Ectodermal cell (in vitro differentiated cells): ENCODE measurements at regions not wholly inside any gene's neighbourhood (a gene's known extent, or its start where the extent isn't known, plus 50 kb on each side); places are given as distances from the start of the nearest gene placed in this dataset.

Source experiments
- H3K27ac ChIP-seq: 2 replicates; pipeline ENCODE4 v1.7.0; 2013; ENCODE audit warnings: mild to moderate bottlenecking, low read depth, low read length; ENCODE audit not compliant: insufficient read depth, poor library complexity, severe bottlenecking
- H3K27me3 ChIP-seq: 2 replicates; pipeline ENCODE4 v1.7.0; 2013; ENCODE audit warnings: mild to moderate bottlenecking, low read length; ENCODE audit not compliant: insufficient read depth, control insufficient read depth, poor library complexity, severe bottlenecking
- H3K36me3 ChIP-seq: one replicate; pipeline ENCODE4 v1.7.0; 2013; ENCODE audit warnings: low read length; ENCODE audit not compliant: control insufficient read depth, insufficient read depth
- H3K4me1 ChIP-seq: one replicate; pipeline ENCODE4 v1.7.0; 2013; ENCODE audit warnings: low read length; ENCODE audit not compliant: control insufficient read depth, insufficient read depth
- H3K4me3 ChIP-seq: 2 replicates; pipeline ENCODE4 v1.7.0; 2013; ENCODE audit warnings: low read depth, low read length, control low read depth; ENCODE audit not compliant: insufficient read depth
- H3K9me3 ChIP-seq: 2 replicates; pipeline ENCODE4 v1.7.0; 2013; ENCODE audit warnings: mild to moderate bottlenecking, low read length, moderate library complexity; ENCODE audit not compliant: control insufficient read depth
- WGBS, 2 experiments: methylation state at CpG; one replicate each; pipeline ENCODE4 v1.1.7; 2013; ENCODE audit warnings: missing lambda C conversion rate in 2 of 2; 5-methylcytosine and 5-hydroxymethylcytosine counted together

DNA sequence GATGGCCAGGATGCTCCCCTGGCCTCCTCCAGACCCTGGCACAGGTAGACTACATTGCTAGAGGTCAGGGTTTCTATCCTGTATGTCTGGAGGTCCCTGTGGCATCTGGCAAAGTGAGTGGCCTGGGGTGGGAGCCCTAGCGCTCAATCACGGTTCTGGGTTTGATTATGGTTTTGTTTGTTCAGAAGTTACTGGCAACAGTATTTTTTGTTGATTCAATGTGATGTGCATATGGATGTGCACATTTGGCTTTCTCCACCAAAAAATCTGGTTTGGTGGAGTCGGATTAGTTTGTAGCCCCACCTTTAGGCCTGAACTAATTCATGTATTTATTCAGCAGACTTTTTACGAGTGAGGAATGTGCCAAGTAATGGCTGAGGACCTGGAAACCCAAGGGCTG, 109.7 kb downstream of the VEGFA start:
- 95 to 96% methylated on average over 4 of the region's 4 CpGs for WGBS, 2 experiments
- Histone ChIP-seq H3K4me1 (peaks cover 13% of the 10 kb centered on the region), H3K27me3 (no peaks in the 10 kb centered on the region), H3K9me3 (no peaks in the 10 kb centered on the region), H3K4me3 (no peak overlapping the region), H3K27ac (no peak overlapping the region), H3K36me3 (no peaks in the 10 kb centered on the region)

- Histone ChIP-seq H3K27ac (peak overlapping the region; percentile 19), H3K4me3 (no peak overlapping the region), H3K9me3 (no peaks in the 10 kb centered on the region), H3K27me3 (no peaks in the 10 kb centered on the region), H3K36me3 (no peaks in the 10 kb centered on the region), H3K4me1 (peaks cover 21% of the 10 kb centered on the region)
- 54 to 58% methylated on average over 11 of the region's 11 CpGs for WGBS, 2 experiments
Measured at GRCh38 chr6:43878823-43879495, 108.9 kb downstream of the VEGFA start.

DNA sequence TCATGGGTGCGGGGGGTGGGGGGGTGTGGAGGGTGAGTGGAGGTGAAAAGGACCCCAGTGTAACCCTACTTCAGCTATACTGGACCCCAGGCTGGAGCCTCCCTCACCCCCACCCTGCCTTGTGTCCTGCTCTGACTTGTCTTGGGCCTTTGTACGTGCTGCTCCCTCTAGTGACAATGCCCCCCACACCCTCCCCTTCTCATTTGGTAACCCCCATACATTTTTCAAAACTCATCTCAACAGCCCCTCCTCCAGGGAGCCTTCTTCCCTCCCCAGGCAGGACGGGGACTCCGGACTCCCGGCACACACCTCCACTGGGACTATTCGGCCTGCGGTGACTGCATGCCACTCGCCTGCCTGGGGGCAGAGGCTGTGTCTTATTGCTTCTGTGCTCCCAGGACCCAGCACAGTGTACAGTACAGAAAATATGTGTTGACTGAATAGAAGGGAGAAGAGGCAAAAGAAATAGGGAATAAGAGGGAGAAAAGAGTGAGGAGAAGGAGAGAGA, 108.2 kb downstream of the VEGFA start:
- peaks cover 21% of the 10 kb centered on the region for H3K4me1 ChIP-seq
- H3K27ac ChIP-seq = no peak overlapping the region
- H3K36me3 ChIP-seq = no peaks in the 10 kb centered on the region
- WGBS, 2 experiments = 86 to 91% methylated on average over 8 of the region's 8 CpGs
- H3K4me3 ChIP-seq = no peak overlapping the region
- no peaks in the 10 kb centered on the region for H3K27me3 ChIP-seq
- H3K9me3 ChIP-seq = no peaks in the 10 kb centered on the region

GRCh38 chr6:43877463-43878126, 107.6 kb downstream of the VEGFA start:
- H3K9me3 ChIP-seq = no peaks in the 10 kb centered on the region
- no peak overlapping the region for H3K4me3 ChIP-seq
- no peak overlapping the region for H3K27ac ChIP-seq
- WGBS, 2 experiments = 75 to 76% methylated on average over 10 of the region's 10 CpGs
- no peaks in the 10 kb centered on the region for H3K27me3 ChIP-seq
- peaks cover 21% of the 10 kb centered on the region for H3K4me1 ChIP-seq
- no peaks in the 10 kb centered on the region for H3K36me3 ChIP-seq

DNA sequence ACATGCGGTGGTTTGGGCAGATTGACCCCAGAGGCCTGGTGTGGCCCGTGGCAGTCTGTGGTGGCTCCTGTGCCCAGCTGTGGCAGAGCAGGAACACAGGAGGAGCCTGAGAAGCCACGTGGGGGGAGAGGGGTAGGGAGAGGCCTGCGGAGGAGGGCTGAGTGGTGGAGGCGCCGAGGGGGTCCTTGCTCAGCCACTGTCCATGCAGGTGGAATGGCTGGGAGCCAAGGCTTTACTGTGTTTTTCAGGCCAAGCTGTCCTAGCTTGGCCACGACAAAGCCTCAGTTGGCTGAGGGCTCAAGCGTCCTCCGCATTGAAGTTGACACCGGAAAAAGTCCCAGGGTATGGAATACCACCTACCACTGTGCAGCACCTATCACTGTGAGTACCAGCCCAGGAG, 107.0 kb downstream of the VEGFA start:
- no peak overlapping the region for H3K27ac ChIP-seq
- WGBS, 2 experiments = 89 to 92% methylated on average over 10 of the region's 10 CpGs
- H3K4me3 ChIP-seq = no peak overlapping the region
- H3K4me1 ChIP-seq = peaks cover 21% of the 10 kb centered on the region
- H3K9me3 ChIP-seq = no peaks in the 10 kb centered on the region
- H3K36me3 ChIP-seq = no peaks in the 10 kb centered on the region
- no peaks in the 10 kb centered on the region for H3K27me3 ChIP-seq

DNA sequence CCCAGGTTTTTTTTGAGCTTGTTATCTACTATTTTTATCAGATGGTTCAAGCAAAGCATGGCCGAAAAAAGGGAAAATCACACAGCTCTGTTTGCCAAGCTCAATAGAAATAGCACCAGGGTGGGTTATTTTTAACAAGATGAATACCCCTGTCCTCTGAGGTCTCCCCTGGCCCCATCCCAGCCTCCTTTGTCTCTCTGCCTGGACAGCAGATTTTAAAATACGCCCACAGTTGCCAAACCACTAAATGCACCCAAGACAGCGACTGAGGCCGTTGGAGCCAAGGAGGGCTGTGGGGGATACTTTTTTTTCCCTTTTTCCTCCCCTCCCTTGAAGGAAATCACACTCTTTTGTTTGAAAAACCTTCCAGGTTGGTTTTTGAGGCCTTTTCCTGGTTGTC, 106.6 kb downstream of the VEGFA start:
- Histone ChIP-seq H3K4me1 (peaks cover 21% of the 10 kb centered on the region), H3K9me3 (no peaks in the 10 kb centered on the region), H3K4me3 (no peak overlapping the region), H3K27ac (no peak overlapping the region), H3K36me3 (no peaks in the 10 kb centered on the region), H3K27me3 (no peaks in the 10 kb centered on the region)
- WGBS, 2 experiments = 94 to 96% methylated on average over 4 of the region's 4 CpGs

GRCh38 chr6:43875849-43876572, 106.0 kb downstream of the VEGFA start:
- peaks cover 21% of the 10 kb centered on the region for H3K4me1 ChIP-seq
- no peak overlapping the region for H3K4me3 ChIP-seq
- H3K9me3 ChIP-seq = no peaks in the 10 kb centered on the region
- H3K27ac ChIP-seq = no peak overlapping the region
- H3K27me3 ChIP-seq = no peaks in the 10 kb centered on the region
- H3K36me3 ChIP-seq = no peaks in the 10 kb centered on the region
- WGBS, 2 experiments = 94 to 95% methylated on average over 14 of the region's 14 CpGs

DNA sequence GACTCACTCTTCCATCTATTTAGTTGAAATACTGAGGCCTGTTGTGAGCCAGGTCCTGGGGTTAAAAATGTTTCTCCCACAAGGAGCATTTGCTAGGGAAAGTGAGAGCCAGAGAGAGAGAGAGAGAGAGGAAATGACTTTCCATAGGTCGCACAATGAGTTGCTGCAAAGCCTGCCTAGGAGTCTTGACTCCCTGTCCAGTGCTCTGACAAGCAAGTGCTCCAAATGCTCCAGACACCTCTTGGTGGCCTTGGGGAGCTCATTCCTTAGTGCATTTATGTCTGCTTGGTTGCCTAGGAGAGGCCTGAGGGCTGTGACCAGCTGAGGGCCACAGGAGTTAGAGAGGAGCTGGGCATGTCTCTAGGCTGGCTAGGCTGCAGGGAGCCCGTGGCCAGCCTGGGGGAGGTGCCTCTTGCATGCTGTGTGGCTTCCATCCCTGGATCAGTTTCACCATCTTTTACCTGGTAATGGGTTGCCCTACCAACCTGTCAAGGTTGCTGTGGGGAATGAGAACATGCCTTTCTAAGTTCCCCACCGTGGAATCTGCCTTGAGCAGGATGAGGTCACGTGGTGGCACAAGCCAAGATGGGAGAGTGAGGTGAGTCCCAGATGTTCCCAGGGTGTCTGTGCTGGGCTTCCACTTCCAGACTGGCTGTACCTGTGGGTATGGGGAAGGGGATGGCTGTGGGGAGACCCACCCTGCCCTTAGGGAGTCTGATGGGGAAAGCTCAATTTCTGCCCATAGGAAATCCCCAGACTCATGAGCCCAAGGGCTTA, 105.0 kb downstream of the VEGFA start:
- Histone ChIP-seq H3K4me1 (peaks cover 23% of the 10 kb centered on the region), H3K9me3 (no peaks in the 10 kb centered on the region), H3K27me3 (no peaks in the 10 kb centered on the region), H3K27ac (no peak overlapping the region), H3K4me3 (no peak overlapping the region), H3K36me3 (no peaks in the 10 kb centered on the region)
- 91% methylated on average over 4 of the region's 4 CpGs for WGBS, 2 experiments

DNA sequence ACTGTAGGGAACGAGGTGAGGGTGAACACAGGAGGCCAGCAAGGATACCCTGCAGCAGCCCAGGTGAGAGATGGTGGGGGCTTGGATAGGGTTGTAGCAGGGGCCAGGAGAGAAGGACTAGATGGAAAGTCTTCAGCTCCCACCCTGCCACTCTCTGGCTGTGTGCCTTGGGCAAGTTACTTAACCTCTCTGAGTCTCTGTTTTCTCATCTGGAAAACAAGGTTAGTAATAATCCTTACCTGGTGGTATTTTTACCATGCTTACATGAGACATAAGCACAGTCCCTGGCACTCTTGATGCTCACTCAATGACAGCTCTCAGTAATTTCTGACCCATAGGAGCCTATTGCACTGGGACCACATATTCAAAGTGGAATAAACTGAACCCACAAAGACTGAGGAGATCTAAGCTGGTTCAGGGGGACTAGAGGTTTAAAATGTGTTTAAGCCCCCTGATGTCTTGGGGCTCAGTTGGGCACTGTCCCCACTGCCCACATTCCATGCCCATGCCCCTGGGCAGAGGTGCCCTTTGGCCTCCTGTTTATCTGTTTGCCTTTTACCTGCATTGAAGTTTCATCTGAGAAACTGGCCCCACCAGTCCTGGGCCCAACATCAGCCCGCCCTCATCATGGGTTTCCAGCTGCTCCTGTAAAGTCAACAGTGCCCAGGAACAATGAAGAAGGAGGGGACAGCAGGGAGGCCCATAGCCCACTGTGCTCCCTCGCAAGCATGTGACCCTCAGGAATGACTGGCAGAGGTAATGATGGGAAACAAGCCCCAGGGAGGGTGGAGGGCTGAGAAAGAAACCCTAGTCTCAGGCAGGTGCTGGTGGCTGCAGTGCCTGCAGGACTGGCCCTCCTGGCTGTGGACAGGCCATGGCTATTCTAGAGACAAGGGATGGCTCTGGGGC, 104.0 kb downstream of the VEGFA start:
- Histone ChIP-seq H3K36me3 (no peaks in the 10 kb centered on the region), H3K9me3 (no peaks in the 10 kb centered on the region), H3K4me1 (peaks cover 24% of the 10 kb centered on the region), H3K4me3 (no peak overlapping the region), H3K27ac (no peak overlapping the region), H3K27me3 (no peaks in the 10 kb centered on the region)
- 41 to 45% methylated on average over 3 of the region's 3 CpGs for WGBS, 2 experiments
